PFSK-1 (cell line): ENCODE measurements at regions not wholly inside any gene's neighbourhood (a gene's known extent, or its start where the extent isn't known, plus 50 kb on each side); places are given as distances from the start of the nearest gene placed in this dataset.

Experiments
- FOXP2 ChIP-seq: optimal IDR thresholded peaks from 2 replicates; pipeline ENCODE3; 2011; ENCODE audit warnings: borderline replicate concordance, control low read depth, inconsistent platforms; ENCODE audit not compliant: insufficient read depth; ENCODE audit errors: extremely low read length, extremely low read depth
- POLR2AphosphoS5 ChIP-seq: IDR thresholded peaks from 2 replicates; pipeline ENCODE4 v1.6.1; 2012; ENCODE audit warnings: low read depth, mild to moderate bottlenecking, control low read depth, low read length, moderate library complexity
- SIN3A ChIP-seq: IDR thresholded peaks from 2 replicates; pipeline ENCODE4 v1.6.1; 2012; ENCODE audit warnings: mild to moderate bottlenecking, low read length, moderate library complexity, borderline replicate concordance; ENCODE audit not compliant: insufficient read depth
- TAF1 ChIP-seq: IDR thresholded peaks from 2 replicates; pipeline ENCODE4 v1.6.1; 2012; ENCODE audit warnings: low read length, control low read depth, borderline replicate concordance; ENCODE audit not compliant: insufficient read depth
- TF ChIP-seq, protein P1 (sequence below), 2 experiments: IDR thresholded peaks; 2 replicates each; pipeline versions ENCODE4 v1.6.1 to v1.8.0; 2011 to 2012; ENCODE audit warnings: low read depth in 2 of 2, low read length in 2 of 2, control low read depth in 1 of 2, inconsistent platforms in 1 of 2, mild to moderate bottlenecking in 1 of 2, moderate library complexity in 1 of 2; ENCODE audit not compliant: insufficient read depth in 1 of 2

DNA sequence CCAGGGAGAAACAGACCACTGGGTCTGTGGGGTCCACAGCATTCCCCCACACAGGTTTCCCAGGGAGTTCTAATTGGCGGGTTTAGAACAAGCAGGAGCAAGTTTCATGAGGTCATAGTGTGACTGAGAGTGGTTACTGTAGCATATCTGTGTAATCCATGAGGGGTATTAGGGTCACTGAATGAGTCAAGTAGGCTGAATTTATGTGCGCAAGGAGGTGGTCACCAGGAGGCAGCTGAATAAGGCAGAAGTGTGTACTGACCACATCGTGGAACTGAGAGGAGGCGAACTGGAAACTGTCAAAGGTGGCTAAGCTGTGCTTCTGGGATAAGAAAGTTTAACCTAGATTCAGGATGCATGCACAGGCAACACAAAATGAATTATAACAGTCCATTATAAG, 876.0 kb downstream of the METTL15 start:
- TF ChIP-seq SIN3A (no peak), TAF1 (no peak), POLR2AphosphoS5 (no peak), FOXP2 (no peak)
- TF ChIP-seq, protein P1, sequence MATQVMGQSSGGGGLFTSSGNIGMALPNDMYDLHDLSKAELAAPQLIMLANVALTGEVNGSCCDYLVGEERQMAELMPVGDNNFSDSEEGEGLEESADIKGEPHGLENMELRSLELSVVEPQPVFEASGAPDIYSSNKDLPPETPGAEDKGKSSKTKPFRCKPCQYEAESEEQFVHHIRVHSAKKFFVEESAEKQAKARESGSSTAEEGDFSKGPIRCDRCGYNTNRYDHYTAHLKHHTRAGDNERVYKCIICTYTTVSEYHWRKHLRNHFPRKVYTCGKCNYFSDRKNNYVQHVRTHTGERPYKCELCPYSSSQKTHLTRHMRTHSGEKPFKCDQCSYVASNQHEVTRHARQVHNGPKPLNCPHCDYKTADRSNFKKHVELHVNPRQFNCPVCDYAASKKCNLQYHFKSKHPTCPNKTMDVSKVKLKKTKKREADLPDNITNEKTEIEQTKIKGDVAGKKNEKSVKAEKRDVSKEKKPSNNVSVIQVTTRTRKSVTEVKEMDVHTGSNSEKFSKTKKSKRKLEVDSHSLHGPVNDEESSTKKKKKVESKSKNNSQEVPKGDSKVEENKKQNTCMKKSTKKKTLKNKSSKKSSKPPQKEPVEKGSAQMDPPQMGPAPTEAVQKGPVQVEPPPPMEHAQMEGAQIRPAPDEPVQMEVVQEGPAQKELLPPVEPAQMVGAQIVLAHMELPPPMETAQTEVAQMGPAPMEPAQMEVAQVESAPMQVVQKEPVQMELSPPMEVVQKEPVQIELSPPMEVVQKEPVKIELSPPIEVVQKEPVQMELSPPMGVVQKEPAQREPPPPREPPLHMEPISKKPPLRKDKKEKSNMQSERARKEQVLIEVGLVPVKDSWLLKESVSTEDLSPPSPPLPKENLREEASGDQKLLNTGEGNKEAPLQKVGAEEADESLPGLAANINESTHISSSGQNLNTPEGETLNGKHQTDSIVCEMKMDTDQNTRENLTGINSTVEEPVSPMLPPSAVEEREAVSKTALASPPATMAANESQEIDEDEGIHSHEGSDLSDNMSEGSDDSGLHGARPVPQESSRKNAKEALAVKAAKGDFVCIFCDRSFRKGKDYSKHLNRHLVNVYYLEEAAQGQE (IDR thresholded peaks at IDR 0.05; ENCODE audit: insufficient read depth in 1 of 2, low read depth in 2 of 2, low read length in 2 of 2) = no peak
